GM12878 (cell line): ENCODE measurements at regions not wholly inside any gene's neighbourhood (a gene's known extent, or its start where the extent isn't known, plus 50 kb on each side); places are given as distances from the start of the nearest gene placed in this dataset.

ENCODE experiments used
- ATAC-seq: fragments of 200-7000 bp; cut with Tn5 transposase; 3 replicates; pipeline ENCODE4 v1.9.1; 2020; ENCODE audit warnings: mild to moderate bottlenecking, moderate library complexity
- BruUV-seq: library from RNA; stranded (reverse); fragments of 400-500 nt; replicated peaks from 2 replicates; lab custom pipeline; 2021; lab: Mats Ljungman, UMichigan
- CTCF ChIA-PET: fragments of 300-600 bp; sonication (Branson Sonifier 250); formaldehyde crosslinking; extraction: SDS; loops from one replicate; lab custom pipeline; 2021; ENCODE audit warnings: inconsistent platforms; lab: Yijun Ruan, JAX
- POLR2A ChIA-PET: fragments of 350-600 bp; formaldehyde crosslinking; extraction: SDS; loops from one replicate; lab custom pipeline; 2021; ENCODE audit warnings: inconsistent platforms; lab: Charles Lee
- RAD21 ChIA-PET: fragments of 300-600 bp; sonication (Branson Sonifier 250); formaldehyde crosslinking; loops from one replicate; lab custom pipeline; 2023; ENCODE audit warnings: antibody characterized with exemption; ENCODE audit not compliant: unreplicated experiment; lab: Charles Lee
- SMC1A ChIA-PET: fragments of 300-600 bp; sonication (Branson Sonifier 250); formaldehyde crosslinking; loops from one replicate; lab custom pipeline; 2023; ENCODE audit not compliant: unreplicated experiment, uncharacterized antibody; lab: Charles Lee
- DNase-seq: peaks from one replicate; pipeline ENCODE4 v3.0.0-alpha.2; 2011; ENCODE audit warnings: low read depth, low spot score
- FAIRE-seq: peaks from 3 replicates; lab custom pipeline; 2011; peaks lifted over from hg19 to GRCh38; lab: Jason Lieb, UNC
- H2AFZ ChIP-seq: 2 replicates; pipeline ENCODE4 v1.6.0; 2011; ENCODE audit warnings: low read depth, low read length, control low read depth; ENCODE audit not compliant: control insufficient read depth
- H3K27ac ChIP-seq: 2 replicates; pipeline ENCODE4 v1.5.1; 2011; ENCODE audit warnings: control low read depth; ENCODE audit not compliant: control insufficient read depth, insufficient read depth
- H3K27me3 ChIP-seq, 2 experiments: replicated peaks in 1 of 2; 2 replicates each; pipeline versions ENCODE4 v1.6.0 to v1.6.1; 2011; ENCODE audit warnings: low read length in 1 of 2; ENCODE audit not compliant: control insufficient read depth in 2 of 2, insufficient read depth in 2 of 2
- H3K36me3 ChIP-seq, 2 experiments: 2 replicates each; pipeline ENCODE4 v1.5.1; 2011; ENCODE audit warnings: low read length in 1 of 2; ENCODE audit not compliant: control insufficient read depth in 2 of 2, insufficient read depth in 2 of 2
- H3K4me1 ChIP-seq: 2 replicates; pipeline ENCODE4 v1.6.1; 2011; ENCODE audit warnings: mild to moderate bottlenecking, low read length, moderate library complexity, mixed read lengths; ENCODE audit not compliant: control insufficient read depth, insufficient read depth
- H3K4me2 ChIP-seq: 2 replicates; pipeline ENCODE4 v1.6.0; 2011; ENCODE audit warnings: control low read depth; ENCODE audit not compliant: control insufficient read depth, insufficient read depth
- H3K4me3 ChIP-seq: fragments of 200-600 bp; sonication (generic); 2 replicates; pipeline ENCODE4 v1.5.1; 2016
- H3K79me2 ChIP-seq: 2 replicates; pipeline ENCODE4 v1.6.0; 2011; ENCODE audit warnings: low read length; ENCODE audit not compliant: control insufficient read depth, insufficient read depth
- H3K9ac ChIP-seq: 2 replicates; pipeline ENCODE4 v1.8.0; 2011; ENCODE audit warnings: low read length, control low read depth, mixed read lengths; ENCODE audit not compliant: control insufficient read depth, insufficient read depth
- H3K9me3 ChIP-seq: replicated peaks from 3 replicates; pipeline ENCODE4 v1.5.1; 2011; ENCODE audit warnings: mild to moderate bottlenecking, low read length; ENCODE audit not compliant: control insufficient read depth, insufficient read depth
- H4K20me1 ChIP-seq: 2 replicates; pipeline ENCODE4 v1.6.0; 2011; ENCODE audit not compliant: control insufficient read depth, insufficient read depth
- BMI1 ChIP-seq: fragments of 450-650 bp; IDR thresholded peaks from 2 replicates; pipeline ENCODE4 v1.6.1; 2016; ENCODE audit warnings: mild to moderate bottlenecking, moderate library complexity, borderline replicate concordance
- CEBPB ChIP-seq, 2 experiments: fragments of 150-350 bp in 1 of 2; IDR thresholded peaks; 2 replicates each; pipeline ENCODE4 v1.6.1; 2012 to 2014; ENCODE audit warnings: low read depth in 2 of 2, low read length in 2 of 2, borderline replicate concordance in 1 of 2, inconsistent platforms in 1 of 2
- CREB1 ChIP-seq: IDR thresholded peaks from 2 replicates; pipeline ENCODE4 v1.6.1; 2012; ENCODE audit warnings: low read depth, mild to moderate bottlenecking, inconsistent platforms
- EP300 ChIP-seq, 2 experiments: fragments of 150-350 bp in 1 of 2; IDR thresholded peaks; 2 replicates each; pipeline ENCODE4 v1.6.1; 2011 to 2012; ENCODE audit warnings: low read depth in 2 of 2, low read length in 2 of 2, borderline replicate concordance in 1 of 2, improper control_type of control experiment in 1 of 2, inconsistent platforms in 1 of 2; ENCODE audit not compliant: control insufficient read depth in 1 of 2
- ETV6 ChIP-seq, 2 experiments: fragments of 450-650 bp in 1 of 2; IDR thresholded peaks in 1 of 2; conservative IDR thresholded peaks in 1 of 2; 2 replicates each; pipeline ENCODE4 v1.6.1; 2014; ENCODE audit warnings: antibody characterized with exemption in 1 of 2, borderline replicate concordance in 1 of 2, low read depth in 1 of 2, mild to moderate bottlenecking in 1 of 2, moderate library complexity in 1 of 2
- GATAD2B ChIP-seq: fragments of 450-650 bp; conservative IDR thresholded peaks from 2 replicates; pipeline ENCODE4 v1.6.1; 2017; ENCODE audit warnings: low read depth, mild to moderate bottlenecking, moderate library complexity
- IRF4 ChIP-seq: IDR thresholded peaks from 2 replicates; pipeline ENCODE4 v1.6.1; 2011; ENCODE audit warnings: low read depth, low read length
- KAT2A ChIP-seq: conservative IDR thresholded peaks from 2 replicates; pipeline ENCODE4 v1.6.1; 2011; ENCODE audit warnings: low read depth, low read length; ENCODE audit not compliant: control insufficient read depth
- NR2F1 ChIP-seq: fragments of 450-650 bp; conservative IDR thresholded peaks from 2 replicates; pipeline ENCODE4 v1.6.1; 2017; ENCODE audit warnings: mild to moderate bottlenecking
- POLR2AphosphoS2 ChIP-seq: IDR thresholded peaks from 2 replicates; pipeline ENCODE4 v1.6.1; 2011; ENCODE audit warnings: low read depth, mild to moderate bottlenecking, low read length, improper control_type of control experiment, moderate library complexity
- SUZ12 ChIP-seq: fragments of 200-600 bp; sonication (generic); IDR thresholded peaks from one replicate; pipeline ENCODE4 v1.6.1; 2018; ENCODE audit warnings: antibody characterized with exemption, mild to moderate bottlenecking; ENCODE audit not compliant: unreplicated experiment
- ZNF384 ChIP-seq: IDR thresholded peaks from 2 replicates; pipeline ENCODE4 v1.6.1; 2012; ENCODE audit warnings: low read depth, mild to moderate bottlenecking, low read length, improper control_type of control experiment, borderline replicate concordance
- ZSCAN29 ChIP-seq: fragments of 450-650 bp; IDR thresholded peaks from 2 replicates; pipeline ENCODE4 v1.6.1; 2017; ENCODE audit warnings: mild to moderate bottlenecking, moderate library complexity
- WGBS: methylation state at CpG from one replicate; pipeline ENCODE4 v1.1.6; 2016; ENCODE audit warnings: low lambda C conversion rate; ENCODE audit not compliant: insufficient replicate concordance, insufficient coverage; ENCODE audit errors: missing lambda C conversion rate; 5-methylcytosine and 5-hydroxymethylcytosine counted together
- in situ Hi-C: fragments of 300-500 bp; cut with MboI; formaldehyde crosslinking; loops from 9 replicates; pipeline ENCODE4 v1.14.3; 2018; ENCODE audit warnings: mixed read lengths
- intact Hi-C: fragments of 100-400 bp; cut with micrococcal nuclease; formaldehyde crosslinking; loops from one replicate; pipeline ENCODE4 v1.14.2; 2022; ENCODE audit not compliant: unreplicated experiment
- TF ChIP-seq, protein P1 (sequence below): IDR thresholded peaks from 2 replicates; pipeline ENCODE4 v1.6.1; 2012; ENCODE audit warnings: low read depth, low read length, improper control_type of control experiment
- TF ChIP-seq, protein P2 (sequence below): fragments of 450-650 bp; IDR thresholded peaks from 2 replicates; pipeline ENCODE4 v1.6.1; 2017; ENCODE audit warnings: low read depth, mild to moderate bottlenecking, moderate library complexity

DNA sequence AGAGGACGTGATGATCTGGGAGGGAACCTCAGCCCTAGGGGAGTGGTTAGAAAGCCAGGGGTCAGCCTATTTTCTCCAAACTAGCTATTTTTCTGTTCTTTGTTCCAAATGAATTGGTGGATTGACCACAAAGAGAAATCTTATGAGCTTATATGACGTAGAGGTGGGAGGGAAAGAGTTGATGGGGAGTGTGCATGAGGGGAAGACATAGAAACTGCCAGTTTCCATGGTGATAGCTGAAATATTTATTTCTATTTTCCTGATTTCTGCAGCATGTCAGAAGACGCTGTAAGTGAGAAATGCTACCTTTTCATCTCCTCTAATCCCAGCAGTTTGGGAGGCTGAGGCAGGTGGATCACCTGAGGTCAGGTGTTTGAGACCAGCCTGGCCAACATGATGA lies 51.4 kb upstream of the CISTR start:
- no peak for FAIRE-seq
- CTCF ChIA-PET, result interaction anchor here (1.0 to 1.6 kb wide), 3 partner anchors 11 to 57 kb away, joined by 3 to 4 read pairs (median 3); no protein-coding TSS in a partner anchor

DNA sequence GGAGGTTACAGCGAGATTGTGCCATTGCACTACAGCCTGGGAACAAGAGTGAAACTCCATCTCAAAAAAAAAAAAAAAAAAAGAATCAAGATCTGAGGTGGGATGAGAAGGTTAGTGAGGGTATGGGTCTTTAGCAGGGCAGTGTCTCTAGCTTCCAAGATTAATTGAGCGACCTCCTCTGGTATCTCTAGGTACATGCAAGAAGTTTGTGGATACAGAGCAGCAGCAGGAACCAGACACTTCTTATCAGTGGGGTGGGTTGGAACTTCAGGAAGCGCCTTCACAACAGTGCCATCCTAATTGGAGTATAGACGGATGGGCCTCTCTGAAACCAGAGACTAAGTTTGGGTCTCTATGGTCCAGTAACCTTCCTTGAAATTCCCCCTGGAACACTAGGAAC lies 51.9 kb upstream of the CISTR start:
- in situ Hi-C loops (no loop called here), intact Hi-C loops (no loop called here)
- 21% methylated on average over 4 of the region's 4 CpGs for WGBS
- ChIA-PET CTCF (interaction anchor here (0.6 to 1.6 kb wide), 6 partner anchors 11 to 793 kb away, joined by 3 to 4 read pairs (median 4); no protein-coding TSS in a partner anchor), POLR2A (no interaction called here), RAD21 (no interaction called here), SMC1A (interaction anchor here (1.0 to 1.1 kb wide), 2 partner anchors 12 to 13 kb away, joined by 3 read pairs; no protein-coding TSS in a partner anchor)
- ATAC-seq (no peak), FAIRE-seq (no peak), DNase-seq (no peak)
- no peak overlapping the region for H3K4me3 ChIP-seq
- no peaks in the 10 kb centered on the region for H3K4me1 ChIP-seq
- BruUV-seq, result no TSS peak
- H3K79me2 ChIP-seq, result no peaks in the 10 kb centered on the region
- no peak overlapping the region for H3K27ac ChIP-seq
- no peak overlapping the region for H2AFZ ChIP-seq
- H3K36me3 ChIP-seq, result no peaks in the 10 kb centered on the region
- H3K4me2 ChIP-seq, result no peak overlapping the region
- H3K27me3 ChIP-seq, result peaks cover 0 to 9% of the 10 kb centered on the region in 2 experiments; a peak in 2 of 4 replicates
- H3K9ac ChIP-seq, result no peak overlapping the region
- H4K20me1 ChIP-seq, result no peaks in the 10 kb centered on the region
- no peaks in the 10 kb centered on the region for H3K9me3 ChIP-seq
- TF ChIP-seq BMI1 (no peak), EP300 (IDR thresholded peaks at IDR 0.05; ENCODE audit: borderline replicate concordance in 1 of 2, control insufficient read depth in 1 of 2, low read depth in 2 of 2, low read length in 2 of 2) (no peak), CREB1 (no peak), IRF4 (no peak), GATAD2B (no peak), ETV6 (conservative IDR thresholded peaks at IDR 0.05 in 1 of 2, IDR thresholded peaks at IDR 0.05 in 1 of 2; ENCODE audit: borderline replicate concordance in 1 of 2, low read depth in 1 of 2) (no peak), ZNF384 (no peak)
- TF ChIP-seq, protein P1, sequence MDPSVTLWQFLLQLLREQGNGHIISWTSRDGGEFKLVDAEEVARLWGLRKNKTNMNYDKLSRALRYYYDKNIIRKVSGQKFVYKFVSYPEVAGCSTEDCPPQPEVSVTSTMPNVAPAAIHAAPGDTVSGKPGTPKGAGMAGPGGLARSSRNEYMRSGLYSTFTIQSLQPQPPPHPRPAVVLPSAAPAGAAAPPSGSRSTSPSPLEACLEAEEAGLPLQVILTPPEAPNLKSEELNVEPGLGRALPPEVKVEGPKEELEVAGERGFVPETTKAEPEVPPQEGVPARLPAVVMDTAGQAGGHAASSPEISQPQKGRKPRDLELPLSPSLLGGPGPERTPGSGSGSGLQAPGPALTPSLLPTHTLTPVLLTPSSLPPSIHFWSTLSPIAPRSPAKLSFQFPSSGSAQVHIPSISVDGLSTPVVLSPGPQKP, result no peak

More for the DNA sequence above, 51.4 kb upstream of the CISTR start:
- ATAC-seq, result no peak
- Histone ChIP-seq H3K79me2 (no peaks in the 10 kb centered on the region), H2AFZ (no peak overlapping the region), H3K27me3 (peaks cover 0 to 7% of the 10 kb centered on the region in 2 experiments; a peak in 2 of 4 replicates), H3K4me1 (no peaks in the 10 kb centered on the region), H3K27ac (no peak overlapping the region), H3K36me3 (no peaks in the 10 kb centered on the region), H3K9ac (no peak overlapping the region), H3K9me3 (no peaks in the 10 kb centered on the region), H3K4me2 (no peak overlapping the region), H4K20me1 (no peaks in the 10 kb centered on the region), H3K4me3 (no peak overlapping the region)
- RAD21 ChIA-PET, result no interaction called here
- WGBS, result 7% methylated on average over 3 of the region's 3 CpGs
- in situ Hi-C loops, result no loop called here
- intact Hi-C loops, result no loop called here
- no peak for DNase-seq
- POLR2A ChIA-PET, result no interaction called here
- TF ChIP-seq CEBPB (IDR thresholded peaks at IDR 0.05; ENCODE audit: borderline replicate concordance in 1 of 2, low read depth in 2 of 2, low read length in 2 of 2) (no peak), ZSCAN29 (no peak), SUZ12 (no peak), POLR2AphosphoS2 (no peak), KAT2A (no peak), NR2F1 (no peak)
- TF ChIP-seq, protein P2, sequence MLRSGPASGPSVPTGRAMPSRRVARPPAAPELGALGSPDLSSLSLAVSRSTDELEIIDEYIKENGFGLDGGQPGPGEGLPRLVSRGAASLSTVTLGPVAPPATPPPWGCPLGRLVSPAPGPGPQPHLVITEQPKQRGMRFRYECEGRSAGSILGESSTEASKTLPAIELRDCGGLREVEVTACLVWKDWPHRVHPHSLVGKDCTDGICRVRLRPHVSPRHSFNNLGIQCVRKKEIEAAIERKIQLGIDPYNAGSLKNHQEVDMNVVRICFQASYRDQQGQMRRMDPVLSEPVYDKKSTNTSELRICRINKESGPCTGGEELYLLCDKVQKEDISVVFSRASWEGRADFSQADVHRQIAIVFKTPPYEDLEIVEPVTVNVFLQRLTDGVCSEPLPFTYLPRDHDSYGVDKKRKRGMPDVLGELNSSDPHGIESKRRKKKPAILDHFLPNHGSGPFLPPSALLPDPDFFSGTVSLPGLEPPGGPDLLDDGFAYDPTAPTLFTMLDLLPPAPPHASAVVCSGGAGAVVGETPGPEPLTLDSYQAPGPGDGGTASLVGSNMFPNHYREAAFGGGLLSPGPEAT, result no peak
- BruUV-seq, result no TSS peak
- SMC1A ChIA-PET, result interaction anchor here (1.1 kb wide), 1 partner anchor 11 kb away, joined by 3 read pairs; no protein-coding TSS in a partner anchor
